Ascending aorta (tissue), 2 donors: ENCODE measurements at regions not wholly inside any gene's neighbourhood (a gene's known extent, or its start where the extent isn't known, plus 50 kb on each side); places are given as distances from the start of the nearest gene placed in this dataset.

Experiments used
- DNase-seq, 2 donors: peaks; one replicate each; pipeline ENCODE4 v3.0.0-alpha.2; 2019; ENCODE audit warnings: low spot score in 2 of 2
- H3K27ac ChIP-seq, 2 donors: fragments of 200-600 bp; sonication (generic); one replicate each; pipeline ENCODE4 v1.5.1; 2016 to 2017; ENCODE audit warnings: mild to moderate bottlenecking in 1 of 2
- H3K27me3 ChIP-seq: fragments of 200-600 bp; sonication (generic); one replicate; pipeline ENCODE4 v1.5.1; 2017
- H3K36me3 ChIP-seq, 2 donors: fragments of 200-600 bp; sonication (generic); one replicate each; pipeline ENCODE4 v1.5.1; 2016
- H3K4me1 ChIP-seq, 2 donors: fragments of 200-600 bp; sonication (generic); one replicate each; pipeline ENCODE4 v1.5.1; 2016 to 2017; ENCODE audit warnings: mild to moderate bottlenecking in 1 of 2
- H3K4me3 ChIP-seq, 2 donors: fragments of 200-600 bp; sonication (generic); one replicate each; pipeline ENCODE4 v1.5.1; 2016 to 2017; ENCODE audit warnings: mild to moderate bottlenecking in 1 of 2
- H3K9me3 ChIP-seq, 2 donors: fragments of 200-600 bp; sonication (generic); one replicate each; pipeline ENCODE4 v1.5.1; 2016
- CTCF ChIP-seq, 3 experiments: fragments of 200-600 bp in 2 of 3; fragments of 450-650 bp in 1 of 3; sonication (generic) in 2 of 3; IDR thresholded peaks; one replicate each; pipeline ENCODE4 v1.5.1; 2016 to 2019; ENCODE audit warnings: antibody characterized with exemption in 3 of 3, mild to moderate bottlenecking in 1 of 3, moderate library complexity in 1 of 3
- intact Hi-C: fragments of 100-400 bp; cut with DNase I; formaldehyde crosslinking; loops from one replicate; pipeline ENCODE4 v1.15.1; 2023

- no peak overlapping the region for H3K4me3 ChIP-seq
- H3K27me3 ChIP-seq: no peaks in the 10 kb centered on the region
- intact Hi-C loops: loop anchor here (5.0 kb wide), 1 partner anchor 41 kb away; no protein-coding TSS in a partner anchor
- no peaks in the 10 kb centered on the region for H3K9me3 ChIP-seq
- no peak for TF ChIP-seq CTCF (IDR thresholded peaks at IDR 0.05)
- no peak for DNase-seq
- H3K36me3 ChIP-seq: peaks cover 2 to 6% of the 10 kb centered on the region in 2 donors
- H3K4me1 ChIP-seq: peaks cover 0 to 22% of the 10 kb centered on the region in 2 donors
- H3K27ac ChIP-seq: peak overlapping the region; percentile 56 to 60
These were observed 251.4 kb upstream of the ROPN1 start for GRCh38 chr3:124243177-124243859.

- intact Hi-C loops: loop anchor here (5.0 kb wide), 1 partner anchor 79 kb away; no protein-coding TSS in a partner anchor
- Histone ChIP-seq H3K4me3 (no peak overlapping the region), H3K27me3 (no peaks in the 10 kb centered on the region), H3K4me1 (peaks cover 6 to 45% of the 10 kb centered on the region in 2 donors), H3K36me3 (no peaks in the 10 kb centered on the region), H3K27ac (peak overlapping the region; percentile 90 to 91), H3K9me3 (no peaks in the 10 kb centered on the region)
- no peak for TF ChIP-seq CTCF (IDR thresholded peaks at IDR 0.05)
- no peak for DNase-seq
These were observed 254.5 kb upstream of the ROPN1 start for GRCh38 chr3:124246376-124246775.

- DNase-seq: no peak
- H3K9me3 ChIP-seq: no peaks in the 10 kb centered on the region
- H3K4me3 ChIP-seq: no peak overlapping the region
- peak overlapping the region; percentile 90 to 91 for H3K27ac ChIP-seq
- H3K27me3 ChIP-seq: no peaks in the 10 kb centered on the region
- peaks cover 6 to 45% of the 10 kb centered on the region in 2 donors for H3K4me1 ChIP-seq
- H3K36me3 ChIP-seq: no peaks in the 10 kb centered on the region
- intact Hi-C loops: loop anchor here (5.0 kb wide), 1 partner anchor 80 kb away; no protein-coding TSS in a partner anchor
- peak in 2 of 3 experiments; percentile 20 to 47 for TF ChIP-seq CTCF (IDR thresholded peaks at IDR 0.05)
These were observed 255.0 kb upstream of the ROPN1 start for GRCh38 chr3:124246949-124247348.

GRCh38 chr3:124248471-124249028, 256.6 kb upstream of the ROPN1 start:
- intact Hi-C loops: loop anchor here (1.0 to 5.0 kb wide), 3 partner anchors 13 to 81 kb away; no protein-coding TSS in a partner anchor
- DNase-seq: peak; percentile 25 to 83

GRCh38 chr3:124249038-124249437, 257.1 kb upstream of the ROPN1 start:
- Histone ChIP-seq H3K36me3 (no peaks in the 10 kb centered on the region), H3K9me3 (no peaks in the 10 kb centered on the region), H3K4me1 (peaks cover 6 to 45% of the 10 kb centered on the region in 2 donors), H3K4me3 (no peak overlapping the region), H3K27ac (peak overlapping the region; percentile 90 to 91), H3K27me3 (no peaks in the 10 kb centered on the region)
- no peak for DNase-seq
- intact Hi-C loops: loop anchor here (2.0 to 5.0 kb wide), 2 partner anchors 28 to 82 kb away; no protein-coding TSS in a partner anchor
- no peak for TF ChIP-seq CTCF (IDR thresholded peaks at IDR 0.05)

More at GRCh38 chr3:124248471-124249028, 256.6 kb upstream of the ROPN1 start:
- no peaks in the 10 kb centered on the region for H3K27me3 ChIP-seq
- peaks cover 6 to 45% of the 10 kb centered on the region in 2 donors for H3K4me1 ChIP-seq
- no peaks in the 10 kb centered on the region for H3K36me3 ChIP-seq
- H3K9me3 ChIP-seq: no peaks in the 10 kb centered on the region
- no peak for TF ChIP-seq CTCF (IDR thresholded peaks at IDR 0.05)
- H3K27ac ChIP-seq: peak overlapping the region; percentile 90 to 91
- H3K4me3 ChIP-seq: no peak overlapping the region
